NCI-H345 treated with DMSO at 0.1 percent for 48 hours (cell line): ENCODE measurements at regions not wholly inside any gene's neighbourhood (a gene's known extent, or its start where the extent isn't known, plus 50 kb on each side); places are given as distances from the start of the nearest gene placed in this dataset.
"Not testable (repeated sequence)": the region's sequence is repeated elsewhere in the genome, so short reads cannot be mapped to it uniquely, and the experiment has no call there.

Experiments used
- DNase-seq: peaks from one replicate; lab custom pipeline; 2025; ENCODE audit not compliant: unreplicated experiment; lab: John Stamatoyannopoulos, UW

DNA sequence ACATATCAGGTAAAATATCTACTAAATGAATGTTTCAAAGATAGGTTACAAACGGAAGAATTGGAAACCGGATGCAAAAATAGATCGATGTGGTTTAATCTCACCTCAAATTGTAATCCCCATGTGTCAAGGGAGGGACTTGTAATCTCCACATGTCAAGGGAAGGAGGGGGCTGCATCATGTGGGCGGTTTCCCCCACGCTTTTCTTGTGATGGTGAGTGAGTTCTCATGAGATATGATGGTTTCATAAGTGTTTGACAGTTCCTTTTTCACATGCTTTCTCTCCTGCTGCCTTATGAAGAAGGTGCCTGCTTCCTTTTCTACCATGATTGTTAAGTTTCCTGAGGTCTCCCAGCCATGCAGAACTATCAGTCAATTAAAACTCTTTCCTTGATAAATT is 408.7 kb upstream of the TMPRSS15 start:
- no peak for DNase-seq

DNA sequence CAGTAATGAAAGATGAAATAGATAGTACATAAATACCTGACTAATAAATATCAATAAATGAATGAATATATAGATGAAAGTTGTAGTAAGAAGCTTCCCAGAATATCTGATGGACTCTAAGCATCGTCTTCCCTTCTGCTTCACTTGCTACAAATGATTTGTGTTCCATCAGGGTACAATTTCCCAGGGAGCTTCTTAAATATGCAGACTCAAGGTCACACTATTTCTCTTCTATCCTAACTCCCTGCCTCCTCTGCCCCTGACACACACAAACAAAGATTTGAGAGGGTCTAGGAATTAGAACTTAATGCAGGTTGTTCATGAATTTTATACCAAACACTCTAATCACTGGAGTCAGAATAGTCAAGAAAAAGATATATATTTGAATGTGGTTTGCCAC is 415.9 kb upstream of the TMPRSS15 start:
- no peak for DNase-seq

DNA sequence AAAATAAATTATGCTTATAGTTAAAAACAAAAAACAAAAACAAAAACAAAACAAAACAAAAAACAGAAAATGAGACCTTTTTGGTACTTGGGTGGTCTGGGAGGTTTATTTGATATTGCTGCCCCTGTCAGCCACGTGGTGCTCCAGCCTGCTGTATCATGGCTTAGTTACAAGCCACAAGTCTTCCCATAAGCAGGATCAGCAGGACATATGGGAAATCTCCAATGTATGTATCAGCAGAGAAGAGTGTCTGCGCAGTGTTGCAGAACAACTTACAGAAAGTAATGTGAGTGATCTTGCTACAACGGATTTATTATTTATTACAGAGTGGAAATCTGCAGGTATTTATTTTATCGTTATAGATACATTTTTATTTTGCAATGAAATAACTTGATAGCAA is 423.0 kb upstream of the TMPRSS15 start:
- DNase-seq: no peak

DNA sequence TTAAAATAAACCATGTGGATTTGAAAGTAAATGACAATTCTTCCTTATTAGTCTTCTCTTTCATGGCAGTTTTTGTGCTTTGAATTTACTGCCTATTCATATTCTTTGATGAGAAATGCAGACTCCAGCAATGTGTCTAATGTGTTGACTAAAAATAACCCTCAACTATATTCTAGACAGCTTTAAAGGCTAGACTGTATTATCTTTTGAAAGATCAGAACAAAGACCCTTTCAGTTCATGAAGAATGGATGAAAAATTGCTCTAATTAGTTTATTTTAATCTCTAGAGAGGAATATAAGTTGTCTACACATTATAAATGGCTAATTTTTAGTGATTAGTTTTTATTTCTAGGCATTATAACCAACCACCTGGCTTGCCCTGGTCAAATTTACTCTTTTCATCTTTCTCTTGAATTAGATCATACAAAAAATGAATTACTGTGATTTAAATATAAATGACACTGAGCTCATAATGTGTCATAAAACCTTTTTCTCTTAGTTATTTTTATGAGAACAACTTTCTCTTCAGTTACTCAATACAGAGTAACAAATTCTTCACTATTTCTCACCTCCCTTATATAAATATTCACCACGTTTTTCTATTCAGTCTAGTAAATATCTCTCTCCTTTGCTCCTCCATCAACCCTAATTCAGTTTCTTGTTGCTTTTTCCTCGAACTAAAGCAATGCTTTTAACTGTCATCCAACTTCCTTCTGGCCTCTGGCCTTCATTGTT is 428.5 kb upstream of the TMPRSS15 start:
- no peak for DNase-seq

DNA sequence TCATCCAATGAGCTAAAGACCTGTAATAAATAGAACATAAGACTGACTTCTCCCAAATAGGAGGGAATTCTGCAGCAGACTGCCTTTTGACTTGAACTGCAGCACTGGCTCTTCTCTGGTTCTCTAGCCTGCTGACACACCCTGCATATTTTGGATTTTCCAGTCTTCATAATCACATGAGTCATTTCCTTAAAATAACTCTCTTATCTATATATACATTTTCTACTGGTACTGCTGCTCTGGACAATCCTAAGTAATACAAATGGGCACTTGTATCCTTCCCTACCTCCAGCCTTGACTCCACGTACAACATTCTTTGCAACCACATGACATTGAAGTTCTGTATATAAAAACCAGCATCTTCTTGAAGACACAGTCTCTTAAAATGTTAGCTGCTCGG is 429.4 kb upstream of the TMPRSS15 start:
- no peak for DNase-seq

DNA sequence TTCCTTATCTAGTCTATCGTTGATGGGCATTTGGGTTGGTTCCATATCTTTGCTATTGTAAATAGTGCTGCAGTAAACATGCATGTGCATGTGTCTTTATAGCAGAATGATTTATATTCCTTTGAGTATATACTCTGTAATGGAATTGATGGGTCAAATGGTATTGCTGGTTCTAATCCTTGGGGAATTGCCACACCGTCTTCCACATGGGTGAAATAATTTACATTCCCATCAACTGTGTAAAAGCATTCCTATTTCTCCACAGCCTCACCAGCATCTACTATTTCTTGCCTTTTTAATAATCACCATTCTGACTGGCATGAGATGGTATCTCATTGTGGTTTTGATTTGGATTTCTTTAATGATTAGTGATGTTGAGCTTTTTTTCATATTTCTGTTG is 430.5 kb upstream of the TMPRSS15 start:
- DNase-seq: not testable (repeated sequence)

DNA sequence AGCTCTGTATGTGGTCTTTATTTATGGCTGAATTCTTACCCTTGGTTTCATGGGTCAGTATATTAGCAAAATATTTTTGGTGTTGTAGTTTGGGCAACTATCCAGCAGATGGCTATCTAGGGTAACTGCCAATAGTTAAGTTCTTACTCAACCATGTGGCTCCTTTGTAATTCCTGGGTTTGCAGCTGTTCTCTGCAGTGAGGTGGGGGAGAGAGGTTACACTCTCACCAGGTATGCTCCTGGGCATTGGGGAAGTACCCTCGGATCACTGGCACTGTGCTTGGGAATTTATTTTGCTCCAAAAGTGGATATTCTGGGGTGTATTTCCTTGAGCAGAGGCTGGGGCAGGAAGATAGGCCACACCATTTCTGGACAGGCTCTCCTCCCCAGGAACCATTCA is 436.7 kb upstream of the TMPRSS15 start:
- DNase-seq: no peak

DNA sequence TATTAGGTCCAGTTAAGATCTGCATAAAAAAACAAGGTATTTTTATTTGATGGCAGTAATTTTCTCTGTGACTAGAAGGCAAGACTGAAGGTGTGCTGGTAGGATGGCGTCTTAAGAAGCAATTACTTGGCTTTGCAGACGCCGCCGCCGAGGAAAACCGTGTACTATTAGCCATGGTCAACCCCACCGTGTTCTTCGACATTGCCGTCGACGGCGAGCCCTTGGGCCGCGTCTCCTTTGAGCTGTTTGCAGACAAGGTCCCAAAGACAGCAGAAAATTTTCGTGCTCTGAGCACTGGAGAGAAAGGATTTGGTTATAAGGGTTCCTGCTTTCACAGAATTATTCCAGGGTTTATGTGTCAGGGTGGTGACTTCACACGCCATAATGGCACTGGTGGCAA is 454.0 kb upstream of the TMPRSS15 start:
- DNase-seq: not testable (repeated sequence)

DNA sequence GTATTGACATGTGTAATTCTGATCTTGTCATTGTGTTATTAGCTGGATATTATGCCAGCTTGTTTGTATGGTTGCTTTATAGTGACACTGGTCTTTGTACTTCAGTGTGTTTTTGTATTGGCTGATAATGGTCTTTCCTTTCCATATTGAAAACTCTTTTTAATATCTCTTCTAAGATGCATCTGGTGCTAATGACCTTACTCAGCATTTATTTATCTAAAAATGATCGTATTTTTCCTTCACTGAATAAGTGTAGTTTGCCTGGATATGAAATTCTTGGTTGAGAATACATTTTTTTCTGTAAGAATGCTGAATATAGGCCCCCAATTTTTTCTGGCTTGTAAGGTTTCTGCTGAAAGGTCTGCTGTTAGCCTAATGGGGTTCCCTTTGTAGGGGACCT is 465.5 kb upstream of the TMPRSS15 start:
- no peak for DNase-seq

DNA sequence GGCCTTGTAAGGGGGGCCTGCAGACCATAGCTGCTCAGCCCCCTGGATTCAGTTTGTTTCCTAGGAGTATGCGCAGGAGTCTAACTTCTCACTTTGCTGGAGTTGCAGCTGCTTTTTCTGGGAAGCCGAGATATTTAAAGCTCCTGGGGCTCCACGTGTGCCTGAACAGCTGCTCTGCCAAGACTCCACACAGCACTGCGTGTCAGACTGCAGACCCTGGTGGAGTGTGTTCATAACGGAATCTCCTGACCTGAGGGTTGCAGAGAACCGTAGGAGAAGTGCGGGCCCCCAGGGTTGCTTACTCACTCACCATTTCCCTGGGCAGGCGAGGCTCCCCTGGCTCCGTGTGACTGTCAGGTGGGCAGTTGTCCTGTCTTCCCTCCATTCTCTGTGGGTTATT is 474.3 kb upstream of the TMPRSS15 start:
- no peak for DNase-seq

DNA sequence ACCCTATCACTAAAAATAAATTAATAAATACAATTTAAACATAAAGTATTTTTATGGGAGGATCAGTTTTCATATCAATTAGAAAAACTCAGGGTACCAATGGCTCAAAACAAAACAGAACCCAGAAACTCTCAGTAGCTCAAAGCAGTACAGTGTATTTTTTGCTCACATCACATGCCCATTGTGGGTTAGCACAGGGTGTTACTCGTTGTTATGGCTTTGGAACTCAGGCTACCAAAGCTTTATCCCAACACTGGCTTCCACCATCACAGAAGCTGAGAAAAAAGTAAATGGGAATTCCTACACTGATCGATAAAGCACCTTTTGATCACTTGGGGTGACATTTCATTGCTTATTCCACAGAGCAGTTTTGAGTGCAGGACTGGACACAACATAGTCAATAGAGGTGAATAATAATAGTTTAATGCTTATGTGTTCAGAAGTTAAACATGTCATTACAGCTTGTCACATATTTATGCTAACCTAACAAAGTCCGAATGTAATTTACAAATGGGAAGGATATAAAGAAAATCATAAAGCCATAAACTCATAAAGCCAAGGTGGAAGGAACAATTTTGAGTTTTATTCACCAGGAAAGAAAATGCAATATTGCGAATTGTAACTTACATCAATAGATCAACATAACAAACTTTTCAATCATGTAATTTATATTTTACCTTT is 484.5 kb upstream of the TMPRSS15 start:
- no peak for DNase-seq

DNA sequence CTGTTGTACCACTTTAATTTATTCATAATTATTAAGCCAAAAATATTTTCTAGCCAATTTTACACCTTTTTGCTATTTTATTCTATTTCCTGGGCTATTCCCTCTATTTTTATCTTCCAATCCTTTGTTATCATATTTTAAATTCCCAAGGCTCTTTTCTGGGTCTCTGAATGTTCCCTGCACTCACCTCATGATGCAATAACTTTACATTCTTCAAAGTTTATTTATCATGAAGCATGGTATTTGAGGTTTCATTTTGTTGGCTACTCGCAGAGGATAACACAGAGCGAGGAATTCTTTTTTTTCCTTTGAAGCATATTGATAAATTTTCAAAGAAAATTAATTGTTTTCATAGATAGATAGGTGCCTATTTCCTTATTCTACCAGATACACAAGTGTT is 489.8 kb upstream of the TMPRSS15 start:
- DNase-seq: no peak

DNA sequence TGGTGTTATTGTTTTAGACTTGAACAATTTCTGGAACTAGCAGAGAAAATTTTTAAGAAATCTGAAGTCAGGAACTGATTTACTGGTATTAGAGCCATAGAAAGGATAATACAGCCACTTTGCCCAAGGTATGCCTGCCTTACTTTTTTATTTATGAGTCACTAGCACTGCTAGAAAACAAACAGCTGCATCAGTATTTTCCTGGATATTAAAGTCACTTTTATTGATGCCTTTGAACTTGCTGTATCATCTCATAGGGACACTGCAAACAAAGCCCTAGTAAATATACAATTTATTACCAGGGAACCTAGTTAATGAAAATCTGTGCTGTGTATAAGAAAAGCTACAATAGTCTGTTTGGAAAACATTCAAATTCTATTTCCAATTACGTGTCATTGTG is 490.8 kb upstream of the TMPRSS15 start:
- DNase-seq: no peak

DNA sequence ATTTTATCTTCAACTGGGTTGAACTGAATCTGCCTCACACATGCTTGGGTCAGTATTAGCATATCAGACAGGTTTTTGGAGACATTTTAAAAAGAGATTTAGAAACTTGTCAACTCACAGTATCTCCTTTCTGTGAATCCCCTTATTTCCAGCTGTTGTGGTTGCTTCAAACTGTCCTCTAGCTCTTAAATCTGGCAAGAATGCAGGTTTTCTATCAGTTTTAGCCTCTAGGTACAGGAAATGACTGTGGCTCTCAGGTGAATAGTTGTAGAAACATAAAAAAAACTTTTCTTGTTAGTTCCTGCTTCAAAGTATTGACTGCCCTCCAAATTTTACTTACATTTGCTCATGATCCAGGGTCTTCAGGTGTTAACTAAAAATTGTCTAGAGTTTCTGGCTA is 495.7 kb upstream of the TMPRSS15 start:
- no peak for DNase-seq

DNA sequence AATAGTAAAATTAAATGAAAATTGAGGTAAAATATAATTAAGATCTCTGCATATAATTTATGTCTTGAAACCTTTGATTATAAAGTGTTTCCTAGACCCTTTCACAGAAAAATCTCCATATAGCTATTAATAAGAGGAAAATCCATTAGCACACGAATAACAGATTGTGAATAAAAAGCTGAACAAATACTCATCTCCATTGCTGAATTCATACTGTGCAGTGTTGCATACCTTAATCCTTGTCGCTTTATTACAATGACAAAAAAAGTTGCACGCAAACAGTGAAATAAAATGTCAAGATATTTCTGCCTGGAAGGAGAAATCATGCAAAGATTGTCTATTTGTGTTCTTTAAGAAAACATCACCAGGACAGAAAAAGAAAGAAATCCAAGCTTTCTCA is 499.1 kb upstream of the TMPRSS15 start:
- DNase-seq: no peak

DNA sequence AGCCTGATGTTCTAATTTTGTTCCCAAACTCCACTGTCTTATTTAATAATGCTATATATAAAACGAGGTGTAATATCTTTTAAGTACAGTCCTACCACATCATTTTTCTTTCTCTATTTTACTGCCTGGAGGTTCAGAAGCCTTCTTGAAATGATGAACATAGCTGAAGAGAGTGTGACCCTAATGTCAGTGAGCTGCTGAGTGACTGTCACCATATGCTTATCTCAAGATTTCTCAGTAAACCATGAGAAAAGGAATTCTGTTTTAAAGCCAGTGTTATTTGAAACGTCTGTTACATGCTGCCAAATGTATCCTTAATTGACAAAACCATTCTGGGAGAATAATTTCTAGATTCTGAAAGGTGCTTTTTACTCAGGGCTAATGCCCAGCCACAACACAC is 503.5 kb upstream of the TMPRSS15 start:
- DNase-seq: no peak

DNA sequence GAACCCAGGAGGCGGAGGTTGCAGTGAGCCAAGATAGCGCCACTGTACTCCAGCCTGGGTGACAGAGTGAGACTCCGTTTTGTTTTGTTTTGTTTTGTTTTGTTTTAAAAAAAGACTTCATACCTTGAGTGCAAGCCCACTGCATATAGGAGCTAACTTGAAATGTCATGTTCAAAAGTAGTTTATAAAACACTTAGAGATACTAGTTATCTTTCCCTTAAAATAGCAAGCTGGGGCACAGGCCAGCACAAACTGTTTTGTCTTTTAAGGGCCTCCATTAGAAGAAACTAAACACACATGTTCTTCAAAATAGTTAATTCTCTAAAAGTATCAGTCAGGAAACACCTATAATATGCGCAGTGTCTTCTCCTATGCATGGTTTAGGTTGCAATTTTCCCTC is 505.1 kb upstream of the TMPRSS15 start:
- no peak for DNase-seq

DNA sequence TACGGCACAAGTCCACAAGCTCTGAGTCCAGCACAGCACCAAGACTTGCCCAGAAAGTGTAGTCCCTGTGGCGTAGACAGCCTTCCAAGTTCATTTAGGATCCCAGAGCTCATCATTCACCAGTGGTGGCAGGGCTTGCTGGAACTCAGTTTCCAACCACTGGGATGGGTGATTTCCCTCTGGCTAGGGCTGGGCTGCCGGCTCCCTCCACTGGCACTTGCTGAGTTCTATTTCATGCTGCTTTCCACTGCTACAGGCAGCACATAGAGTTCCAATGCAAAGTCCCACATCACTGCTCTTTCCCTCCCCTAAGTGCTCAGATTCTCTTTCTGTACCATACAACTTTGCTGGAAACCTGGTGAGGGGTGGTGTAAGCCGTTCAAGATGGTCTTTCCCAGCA is 510.3 kb upstream of the TMPRSS15 start:
- no peak for DNase-seq

DNA sequence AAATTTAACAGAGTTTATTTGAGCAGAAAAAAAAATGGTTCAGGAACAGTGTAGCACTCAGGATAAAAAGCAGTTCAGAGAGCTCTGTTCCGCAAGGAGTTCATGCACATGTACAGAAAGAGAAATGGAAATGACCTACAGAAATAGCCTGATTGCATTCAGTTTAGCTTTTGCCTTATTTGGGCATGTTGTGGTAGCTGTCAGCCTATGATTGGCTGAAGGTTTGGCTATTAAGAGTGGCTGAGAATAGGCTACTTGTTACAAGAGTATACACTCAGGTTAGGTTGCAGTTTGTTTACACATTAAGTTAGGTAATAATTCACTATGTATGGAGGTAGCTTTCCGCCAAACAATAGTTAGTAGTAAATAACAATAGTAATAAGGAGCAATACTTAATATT is 511.0 kb upstream of the TMPRSS15 start:
- DNase-seq: no peak

DNA sequence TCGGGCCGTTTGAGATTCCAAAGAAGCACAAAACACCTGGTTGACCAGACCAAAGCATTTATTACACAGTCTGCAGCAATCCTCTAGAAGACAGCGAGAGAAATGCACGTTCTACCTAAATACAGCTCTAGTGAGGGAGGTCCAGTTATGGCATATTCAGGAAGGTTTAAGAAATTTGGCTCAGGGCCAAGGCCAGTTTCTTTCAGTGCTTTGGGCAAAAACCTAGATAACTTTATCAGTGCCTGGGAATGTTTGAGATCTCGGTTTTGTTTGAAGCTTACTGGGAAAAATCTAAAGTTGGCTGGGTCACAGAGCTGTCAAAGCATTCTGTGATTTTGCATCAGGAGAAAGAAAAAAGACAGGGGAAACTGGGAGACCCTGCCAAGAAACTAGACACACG is 514.0 kb upstream of the TMPRSS15 start:
- no peak for DNase-seq

DNA sequence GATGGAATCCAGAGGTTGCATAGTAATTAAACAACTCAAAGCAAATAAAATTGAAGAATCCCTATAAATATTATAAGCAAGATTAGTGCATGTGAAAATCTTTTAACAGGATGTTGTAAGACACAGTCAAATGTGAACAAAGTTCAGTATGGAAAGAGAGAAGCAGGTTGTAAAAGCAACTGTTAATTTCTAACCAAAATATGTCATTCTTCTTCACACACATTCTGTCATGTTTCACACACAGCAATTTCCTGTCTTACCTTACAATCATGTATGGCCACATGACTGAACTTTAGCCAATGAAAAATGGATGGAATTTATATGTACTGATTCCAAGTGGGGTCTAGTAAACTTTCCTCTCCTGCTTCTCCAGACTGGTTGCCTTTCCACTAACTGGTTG is 527.7 kb upstream of the TMPRSS15 start:
- no peak for DNase-seq

DNA sequence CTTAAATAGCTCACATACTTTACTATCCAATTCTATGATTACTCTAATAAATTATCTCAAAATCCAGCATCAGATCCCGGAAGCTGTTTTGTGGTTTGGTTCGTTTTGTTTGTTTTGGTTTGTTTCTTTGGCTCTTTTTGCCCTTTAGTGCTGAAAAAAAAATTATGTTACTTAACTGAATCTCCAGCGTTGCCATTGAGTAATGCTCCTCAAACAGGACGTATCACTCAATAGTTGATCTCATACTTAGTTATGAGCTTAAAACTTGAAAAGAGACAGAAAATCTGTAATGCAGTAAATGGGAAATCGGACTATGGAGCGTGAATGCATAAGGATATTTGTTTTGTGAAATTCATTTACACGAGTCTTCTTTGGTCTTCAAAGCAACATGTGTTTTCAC is 533.8 kb upstream of the TMPRSS15 start:
- DNase-seq: no peak

DNA sequence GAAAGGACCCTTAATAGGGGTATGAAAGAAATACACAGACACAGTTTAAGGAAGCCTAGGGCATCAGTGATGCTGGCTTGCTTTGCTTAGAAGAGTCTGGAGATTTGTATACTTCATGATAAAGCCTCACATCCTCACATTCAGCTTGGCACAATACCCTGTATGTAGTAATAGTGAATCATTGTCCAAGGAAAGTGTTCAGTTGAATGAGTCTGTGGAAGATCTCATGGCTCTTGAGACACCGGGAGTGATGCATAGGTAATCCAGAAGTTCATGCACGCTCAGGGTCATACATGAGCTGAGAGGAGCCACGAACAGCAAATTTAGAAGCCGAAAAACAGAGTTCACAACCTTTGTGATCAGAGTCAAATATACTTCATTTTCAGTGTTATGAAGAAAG is 537.2 kb upstream of the TMPRSS15 start:
- no peak for DNase-seq
